ENCODE measurements at regions not wholly inside any gene's neighbourhood (a gene's known extent, or its start where the extent isn't known, plus 50 kb on each side); places are given as distances from the start of the nearest gene placed in this dataset.
A peak's percentile ranks its signal among the peaks of the same experiment; 100 is the strongest.
"Not testable (repeated sequence)": the region's sequence is repeated elsewhere in the genome, so short reads cannot be mapped to it uniquely, and the experiment has no call there.

GRCh38 chr1:87398641-87399040 lies 70.0 kb downstream of the LMO4 start:
- Mint-ChIP-seq H3K4me1 (peaks cover 1% of the 10 kb centered on the region), H3K4me3 (no peak overlapping the region), H3K27me3 (peaks cover 22% of the 10 kb centered on the region), H3K36me3 (ENCODE audit: low read depth) (no peaks in the 10 kb centered on the region), H3K9me3 (no peaks in the 10 kb centered on the region), H3K27ac (no peak overlapping the region)
- intact Hi-C loops (cut with micrococcal nuclease) = no loop called here
- no peak for DNase-seq

- no peaks in the 10 kb centered on the region for H3K36me3 Mint-ChIP-seq (ENCODE audit: low read depth)
- peaks cover 25% of the 10 kb centered on the region for H3K27me3 Mint-ChIP-seq
- intact Hi-C loops (cut with micrococcal nuclease) = no loop called here
- no peak for DNase-seq
- H3K27ac Mint-ChIP-seq = no peak overlapping the region
- H3K9me3 Mint-ChIP-seq = no peaks in the 10 kb centered on the region
- H3K4me3 Mint-ChIP-seq = no peak overlapping the region
- H3K4me1 Mint-ChIP-seq = peaks cover 7% of the 10 kb centered on the region
These were observed 70.6 kb downstream of the LMO4 start for GRCh38 chr1:87399264-87399663.

- H3K27me3 Mint-ChIP-seq = peaks cover 23% of the 10 kb centered on the region
- H3K9me3 Mint-ChIP-seq = no peaks in the 10 kb centered on the region
- peaks cover 12% of the 10 kb centered on the region for H3K4me1 Mint-ChIP-seq
- no peak for DNase-seq
- H3K27ac Mint-ChIP-seq = no peak overlapping the region
- intact Hi-C loops (cut with micrococcal nuclease) = loop anchor here (5.0 kb wide), 1 partner anchor 48 kb away; no protein-coding TSS in a partner anchor
- no peaks in the 10 kb centered on the region for H3K36me3 Mint-ChIP-seq (ENCODE audit: low read depth)
- no peak overlapping the region for H3K4me3 Mint-ChIP-seq
These were observed 71.0 kb downstream of the LMO4 start for GRCh38 chr1:87399701-87400100.

- Mint-ChIP-seq H3K27ac (no peak overlapping the region), H3K36me3 (ENCODE audit: low read depth) (no peaks in the 10 kb centered on the region), H3K9me3 (no peaks in the 10 kb centered on the region), H3K4me1 (peaks cover 19% of the 10 kb centered on the region), H3K27me3 (peaks cover 30% of the 10 kb centered on the region), H3K4me3 (no peak overlapping the region)
- DNase-seq = no peak
- intact Hi-C loops (cut with micrococcal nuclease) = loop anchor here (5.0 kb wide), 1 partner anchor 46 kb away; no protein-coding TSS in a partner anchor
These were observed 72.1 kb downstream of the LMO4 start for GRCh38 chr1:87400813-87401212.

GRCh38 chr1:87402241-87403002 lies 73.7 kb downstream of the LMO4 start:
- Mint-ChIP-seq H3K9me3 (peaks cover 6% of the 10 kb centered on the region), H3K4me1 (peaks cover 19% of the 10 kb centered on the region), H3K27me3 (peaks cover 30% of the 10 kb centered on the region), H3K27ac (no peak overlapping the region), H3K36me3 (ENCODE audit: low read depth) (no peaks in the 10 kb centered on the region), H3K4me3 (no peak overlapping the region)
- intact Hi-C loops (cut with micrococcal nuclease) = loop anchor here (5.0 kb wide), 1 partner anchor 45 kb away; no protein-coding TSS in a partner anchor
- no peak for DNase-seq

GRCh38 chr1:87403061-87403820 lies 74.6 kb downstream of the LMO4 start:
- intact Hi-C loops (cut with micrococcal nuclease) = loop anchor here (5.0 kb wide), 1 partner anchor 44 kb away; no protein-coding TSS in a partner anchor

GRCh38 chr1:87404296-87404695 lies 75.6 kb downstream of the LMO4 start:
- peak; percentile 76 for DNase-seq
- Mint-ChIP-seq H3K27me3 (peaks cover 32% of the 10 kb centered on the region), H3K4me1 (peaks cover 19% of the 10 kb centered on the region), H3K9me3 (peaks cover 9% of the 10 kb centered on the region), H3K4me3 (peak overlapping the region; percentile 2), H3K27ac (peak overlapping the region; percentile 30), H3K36me3 (ENCODE audit: low read depth) (no peaks in the 10 kb centered on the region)
- intact Hi-C loops (cut with micrococcal nuclease) = loop anchor here (2.0 to 5.0 kb wide), 2 partner anchors 43 to 75 kb away; partner anchors contain the start of gene LMO4

More at GRCh38 chr1:87403061-87403820, 74.6 kb downstream of the LMO4 start:
- peaks cover 28% of the 10 kb centered on the region for H3K27me3 Mint-ChIP-seq
- H3K27ac Mint-ChIP-seq = no peak overlapping the region
- no peaks in the 10 kb centered on the region for H3K36me3 Mint-ChIP-seq (ENCODE audit: low read depth)
- H3K9me3 Mint-ChIP-seq = peaks cover 6% of the 10 kb centered on the region
- no peak overlapping the region for H3K4me3 Mint-ChIP-seq
- DNase-seq = no peak
- peaks cover 19% of the 10 kb centered on the region for H3K4me1 Mint-ChIP-seq

- no peak for DNase-seq
- Mint-ChIP-seq H3K36me3 (ENCODE audit: low read depth) (no peaks in the 10 kb centered on the region), H3K27me3 (peaks cover 25% of the 10 kb centered on the region), H3K9me3 (peaks cover 9% of the 10 kb centered on the region), H3K4me1 (peaks cover 17% of the 10 kb centered on the region), H3K4me3 (no peak overlapping the region), H3K27ac (no peak overlapping the region)
- intact Hi-C loops (cut with micrococcal nuclease) = no loop called here
These were observed 80.1 kb downstream of the LMO4 start for GRCh38 chr1:87408665-87409248.

- no peak overlapping the region for H3K4me3 Mint-ChIP-seq
- H3K36me3 Mint-ChIP-seq (ENCODE audit: low read depth) = no peaks in the 10 kb centered on the region
- H3K27me3 Mint-ChIP-seq = peaks cover 23% of the 10 kb centered on the region
- DNase-seq = no peak
- peaks cover 9% of the 10 kb centered on the region for H3K9me3 Mint-ChIP-seq
- H3K27ac Mint-ChIP-seq = no peak overlapping the region
- no peaks in the 10 kb centered on the region for H3K4me1 Mint-ChIP-seq
- intact Hi-C loops (cut with micrococcal nuclease) = no loop called here
These were observed 82.2 kb downstream of the LMO4 start for GRCh38 chr1:87410776-87411480.

- intact Hi-C loops (cut with micrococcal nuclease); DNase-seq; H3K27ac Mint-ChIP-seq; H3K4me1 Mint-ChIP-seq; H3K36me3 Mint-ChIP-seq (ENCODE audit: low read depth); H3K4me3 Mint-ChIP-seq; H3K9me3 Mint-ChIP-seq: not testable (repeated sequence)
- H3K27me3 Mint-ChIP-seq = peaks cover 15% of the 10 kb centered on the region
These were observed 85.2 kb downstream of the LMO4 start for GRCh38 chr1:87413846-87414245.

- no peak overlapping the region for H3K27ac Mint-ChIP-seq
- peaks cover 15% of the 10 kb centered on the region for H3K27me3 Mint-ChIP-seq
- H3K4me3 Mint-ChIP-seq = no peak overlapping the region
- H3K36me3 Mint-ChIP-seq (ENCODE audit: low read depth) = no peaks in the 10 kb centered on the region
- intact Hi-C loops (cut with micrococcal nuclease) = no loop called here
- H3K4me1 Mint-ChIP-seq = no peaks in the 10 kb centered on the region
- no peaks in the 10 kb centered on the region for H3K9me3 Mint-ChIP-seq
- DNase-seq = no peak
These were observed 89.4 kb downstream of the LMO4 start for GRCh38 chr1:87418048-87418447.

- H3K4me1 Mint-ChIP-seq = no peaks in the 10 kb centered on the region
- peaks cover 12% of the 10 kb centered on the region for H3K27me3 Mint-ChIP-seq
- no peak overlapping the region for H3K4me3 Mint-ChIP-seq
- H3K36me3 Mint-ChIP-seq (ENCODE audit: low read depth) = no peaks in the 10 kb centered on the region
- intact Hi-C loops (cut with micrococcal nuclease) = no loop called here
- DNase-seq = no peak
- no peak overlapping the region for H3K27ac Mint-ChIP-seq
- H3K9me3 Mint-ChIP-seq = no peaks in the 10 kb centered on the region
These were observed 93.1 kb downstream of the LMO4 start for GRCh38 chr1:87421809-87422208.

GRCh38 chr1:87424541-87424940 lies 95.9 kb downstream of the LMO4 start:
- no peaks in the 10 kb centered on the region for H3K36me3 Mint-ChIP-seq (ENCODE audit: low read depth)
- no peaks in the 10 kb centered on the region for H3K4me1 Mint-ChIP-seq
- H3K9me3 Mint-ChIP-seq = no peaks in the 10 kb centered on the region
- peaks cover 17% of the 10 kb centered on the region for H3K27me3 Mint-ChIP-seq
- intact Hi-C loops (cut with micrococcal nuclease) = no loop called here
- no peak overlapping the region for H3K27ac Mint-ChIP-seq
- no peak for DNase-seq
- no peak overlapping the region for H3K4me3 Mint-ChIP-seq
